Activated CD8-positive, alpha-beta memory T cell treated with anti-CD3 and anti-CD28 coated beads, Interleukin-2, amount 50 U/mL, for 24 hours (primary cell): ENCODE measurements at regions not wholly inside any gene's neighbourhood (a gene's known extent, or its start where the extent isn't known, plus 50 kb on each side); places are given as distances from the start of the nearest gene placed in this dataset.
"Not testable (repeated sequence)": the region's sequence is repeated elsewhere in the genome, so short reads cannot be mapped to it uniquely, and the experiment has no call there.

ENCODE experiments used
- DNase-seq: peaks from one replicate; pipeline ENCODE4 v3.0.0-alpha.2; 2020; ENCODE audit errors: extremely low read depth

- DNase-seq, result no peak
Observed at GRCh38 chr3:5543047-5543446, 355.5 kb downstream of the EDEM1 start.

- DNase-seq, result no peak
Observed at GRCh38 chr3:5545719-5546118, 358.2 kb downstream of the EDEM1 start.

DNA sequence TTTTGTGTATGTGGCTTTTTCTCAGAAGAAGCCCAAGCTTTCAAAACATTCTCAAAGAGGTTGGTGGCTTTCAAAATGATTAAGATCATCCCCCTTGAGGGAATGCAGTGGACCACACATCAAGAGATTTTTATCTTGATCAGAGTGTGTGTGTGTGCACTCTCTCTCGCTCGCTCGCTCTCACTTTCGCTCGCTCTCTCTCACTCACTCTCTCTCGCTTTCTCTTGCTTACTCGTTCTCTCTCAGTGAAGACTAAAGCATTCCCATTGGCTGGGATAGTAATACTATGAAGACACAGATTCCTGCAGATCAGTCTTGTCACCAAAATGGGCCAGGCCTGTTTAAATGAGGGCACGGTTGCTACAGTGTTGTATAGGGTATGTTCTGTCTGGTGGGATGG is 365.7 kb downstream of the EDEM1 start:
- DNase-seq, result no peak

- no peak for DNase-seq
Observed at GRCh38 chr3:5554245-5554747, 366.8 kb downstream of the EDEM1 start.

- DNase-seq, result no peak
Observed at GRCh38 chr3:5560199-5560598, 372.7 kb downstream of the EDEM1 start.

GRCh38 chr3:5563537-5564277 is 376.2 kb downstream of the EDEM1 start:
- no peak for DNase-seq

DNA sequence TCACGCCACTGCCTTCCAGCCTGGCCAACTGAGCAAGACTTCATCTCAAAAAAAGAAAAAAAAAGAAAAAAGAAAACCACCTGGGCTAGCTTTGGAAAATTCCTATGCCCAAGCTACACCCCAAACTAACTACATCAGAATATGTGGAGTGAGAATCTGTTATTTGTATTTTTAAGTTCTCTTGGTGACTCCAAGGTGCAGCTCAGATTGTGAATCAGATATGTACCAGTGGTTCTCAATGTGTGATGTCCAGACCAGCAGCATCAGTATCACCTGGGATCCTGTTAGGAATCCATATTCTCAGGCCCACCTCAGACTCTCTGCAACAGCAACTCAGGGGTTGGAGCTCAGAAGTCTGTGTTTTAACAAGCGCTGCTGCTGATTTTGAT is 376.8 kb downstream of the EDEM1 start:
- DNase-seq, result no peak

GRCh38 chr3:5565026-5565425 is 377.5 kb downstream of the EDEM1 start:
- DNase-seq, result no peak

GRCh38 chr3:5567113-5567512 is 379.6 kb downstream of the EDEM1 start:
- DNase-seq, result no peak

GRCh38 chr3:5568451-5568850 is 380.9 kb downstream of the EDEM1 start:
- no peak for DNase-seq

DNA sequence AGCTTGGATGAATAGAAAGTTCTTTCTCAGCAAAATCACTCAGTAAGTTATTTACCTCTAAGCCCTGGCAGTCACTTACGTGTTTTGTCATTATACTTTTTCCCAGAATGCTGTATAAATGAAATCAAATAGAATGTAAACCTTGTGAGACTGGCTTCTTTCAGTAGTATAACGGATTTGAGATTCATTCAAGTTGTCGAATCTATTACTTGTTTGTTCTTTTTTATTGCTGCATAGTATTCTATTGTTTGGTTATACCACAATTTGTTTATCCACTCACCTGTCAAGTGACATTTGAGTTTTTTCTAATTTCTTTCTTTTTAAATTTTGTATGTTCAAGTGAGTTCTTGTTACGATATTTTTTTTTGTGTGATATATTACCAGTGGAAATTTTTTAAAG is 381.6 kb downstream of the EDEM1 start:
- no peak for DNase-seq

DNA sequence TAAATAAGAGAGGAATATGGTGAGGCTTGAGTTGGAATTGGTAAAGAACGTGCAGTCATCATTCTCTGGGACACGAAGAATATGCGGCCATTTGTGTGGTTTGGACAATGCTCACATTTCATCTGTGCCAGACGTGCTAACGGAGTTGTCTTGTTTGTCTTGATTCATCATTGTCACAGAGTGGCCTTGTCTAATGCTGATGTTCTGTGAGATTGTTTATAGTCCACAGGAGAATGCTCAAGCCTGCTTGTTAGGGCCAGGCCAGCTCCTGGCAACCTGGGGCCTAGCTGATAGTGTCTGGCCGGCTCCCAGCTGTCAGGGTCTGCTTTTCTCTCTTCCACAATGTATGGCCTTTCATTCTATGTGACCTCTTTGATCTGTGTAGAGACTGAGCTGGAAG is 384.7 kb downstream of the EDEM1 start:
- DNase-seq, result no peak

- DNase-seq, result no peak
Observed at GRCh38 chr3:5576277-5577011, 388.9 kb downstream of the EDEM1 start.

GRCh38 chr3:5579139-5579602 is 391.7 kb downstream of the EDEM1 start:
- no peak for DNase-seq

DNA sequence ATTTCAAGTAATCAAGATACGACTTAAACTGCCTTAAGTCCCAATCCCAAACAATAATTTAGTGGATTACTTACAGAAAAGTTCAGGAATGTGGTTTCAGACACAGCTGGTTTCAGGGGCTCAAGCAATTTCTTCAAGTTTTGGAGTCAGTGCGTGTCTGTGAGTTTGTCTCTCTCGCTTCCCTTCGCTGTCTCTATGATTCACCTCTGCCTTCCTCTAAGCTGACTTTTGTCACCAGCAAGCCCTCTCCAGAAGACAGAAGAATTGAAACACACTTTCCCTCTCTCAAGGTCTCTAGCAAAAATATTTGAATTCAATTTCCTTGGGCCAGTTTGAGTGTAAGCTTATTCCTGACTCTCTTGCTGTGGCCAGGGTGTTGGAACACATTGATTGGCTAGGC is 392.4 kb downstream of the EDEM1 start:
- no peak for DNase-seq

DNA sequence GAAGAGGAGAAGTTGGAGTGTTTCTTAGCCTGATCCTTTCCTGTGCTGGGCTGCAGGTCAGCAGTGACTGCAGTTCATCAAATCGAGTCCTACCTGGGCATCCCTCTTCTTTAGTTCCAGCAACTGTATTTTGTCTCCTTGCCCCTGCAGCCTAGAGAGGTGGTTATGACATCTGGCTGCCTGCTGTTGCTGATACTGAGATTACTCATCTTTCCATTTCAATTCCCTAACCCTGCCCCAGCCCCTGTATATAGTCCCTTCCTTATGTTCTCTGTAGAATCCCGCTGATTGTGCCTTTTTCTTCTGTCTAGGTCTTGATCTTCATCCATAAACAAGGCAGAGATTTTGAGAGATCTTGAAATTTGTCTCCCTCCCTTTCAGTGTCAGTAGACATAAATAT is 393.3 kb downstream of the EDEM1 start:
- DNase-seq, result no peak

DNA sequence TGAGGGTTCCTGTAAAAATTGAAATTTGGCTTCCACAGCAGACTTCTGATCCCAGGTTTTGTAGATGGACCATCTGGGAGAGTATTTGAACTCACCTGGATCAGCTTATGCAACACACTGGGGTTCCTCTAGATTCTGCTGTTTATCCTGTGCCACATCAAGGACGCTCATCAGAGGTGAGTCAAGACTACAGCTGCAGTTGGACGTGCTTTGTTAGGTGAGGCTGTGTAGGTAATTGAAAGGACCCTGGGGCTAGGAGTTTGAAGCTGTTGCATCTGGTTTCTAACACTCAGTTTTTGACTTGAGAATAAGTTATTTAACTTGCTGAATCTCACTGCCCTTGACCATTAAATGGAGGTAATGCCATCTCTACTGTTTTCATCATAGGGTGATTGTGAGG is 394.2 kb downstream of the EDEM1 start:
- no peak for DNase-seq

- no peak for DNase-seq
Observed at GRCh38 chr3:5583920-5584319, 396.4 kb downstream of the EDEM1 start.

DNA sequence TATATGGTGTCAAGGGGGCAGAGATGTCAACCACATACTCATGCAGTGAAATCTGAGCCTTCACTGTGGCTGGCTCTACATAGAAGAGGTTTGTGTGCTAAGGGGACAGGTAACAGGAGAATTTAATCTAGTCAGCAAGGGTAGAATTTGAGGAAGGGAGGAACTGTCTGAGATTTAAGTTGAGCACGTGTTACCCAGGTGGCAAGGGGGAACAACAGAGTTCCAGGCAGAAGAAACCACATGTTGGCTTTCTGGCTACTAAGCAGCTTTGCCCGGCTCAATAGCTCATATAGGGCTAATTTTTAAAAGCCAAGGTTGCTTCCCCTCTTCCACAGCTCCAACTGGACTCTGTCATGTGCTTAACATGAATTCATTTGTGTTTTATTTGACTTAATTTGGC is 397.6 kb downstream of the EDEM1 start:
- no peak for DNase-seq

DNA sequence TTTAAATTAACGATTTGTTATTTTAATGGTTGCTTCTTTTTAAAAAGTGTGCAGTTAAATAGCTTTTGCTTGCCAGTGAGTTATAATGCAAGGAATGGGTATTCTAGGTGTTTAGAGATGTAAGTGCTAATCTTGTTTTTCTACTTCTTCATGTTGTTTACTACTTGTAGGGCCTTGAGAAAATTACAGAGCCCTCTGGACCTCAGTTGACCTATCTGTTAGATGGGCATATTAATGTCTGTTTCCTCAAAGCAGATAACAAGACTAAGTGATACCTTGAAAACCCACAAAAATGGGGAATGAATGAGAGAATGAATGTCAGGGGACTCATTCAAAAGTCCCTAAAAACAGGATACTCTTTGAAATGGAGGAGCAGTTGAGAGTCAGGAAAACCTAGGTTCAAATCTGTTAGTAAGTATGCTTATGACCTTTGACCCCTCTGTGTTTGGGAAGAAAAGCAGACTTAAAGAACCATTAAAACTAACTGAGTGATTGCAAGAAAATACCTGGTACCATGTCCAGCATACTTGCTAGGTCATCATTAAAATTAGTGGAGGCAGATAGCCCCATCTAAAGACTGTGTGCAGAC is 419.5 kb downstream of the EDEM1 start:
- DNase-seq, result no peak

DNA sequence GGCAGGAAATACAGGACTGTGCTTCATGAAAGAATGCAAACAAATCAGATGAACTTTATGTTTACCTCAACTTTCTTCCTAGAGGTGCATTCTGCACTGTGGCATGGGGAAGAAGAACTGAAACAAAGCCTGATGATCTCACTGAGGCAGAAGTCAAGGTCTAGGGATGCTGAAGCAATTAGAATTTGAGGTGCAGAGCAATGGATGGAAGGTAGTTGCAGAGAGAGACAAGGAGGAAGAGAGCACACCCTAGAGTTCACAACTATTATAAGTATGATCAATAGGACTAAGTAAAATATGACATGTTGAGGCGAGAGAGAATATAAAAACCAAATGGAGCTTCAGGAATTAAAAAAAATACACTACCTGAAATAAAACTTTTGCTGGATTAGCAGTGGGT is 420.1 kb downstream of the EDEM1 start:
- no peak for DNase-seq

DNA sequence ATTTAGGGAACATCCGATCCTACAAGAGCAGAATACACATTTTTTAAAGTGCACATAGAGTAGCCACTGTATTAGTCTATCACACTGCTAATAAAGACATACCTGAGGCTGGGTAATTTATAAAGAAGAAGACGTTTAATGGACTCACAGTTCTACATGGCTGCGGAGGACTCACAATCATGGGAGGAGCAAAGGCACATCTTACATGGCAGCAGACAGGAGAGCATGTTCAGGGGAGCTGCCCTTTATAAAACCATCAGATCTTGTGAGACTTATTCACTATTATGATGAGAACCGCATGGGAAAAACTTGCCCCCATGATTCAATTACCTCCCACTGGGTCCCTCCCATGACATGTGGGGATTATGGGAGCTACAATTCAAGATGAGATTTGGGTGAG is 421.5 kb downstream of the EDEM1 start:
- DNase-seq, result not testable (repeated sequence)

DNA sequence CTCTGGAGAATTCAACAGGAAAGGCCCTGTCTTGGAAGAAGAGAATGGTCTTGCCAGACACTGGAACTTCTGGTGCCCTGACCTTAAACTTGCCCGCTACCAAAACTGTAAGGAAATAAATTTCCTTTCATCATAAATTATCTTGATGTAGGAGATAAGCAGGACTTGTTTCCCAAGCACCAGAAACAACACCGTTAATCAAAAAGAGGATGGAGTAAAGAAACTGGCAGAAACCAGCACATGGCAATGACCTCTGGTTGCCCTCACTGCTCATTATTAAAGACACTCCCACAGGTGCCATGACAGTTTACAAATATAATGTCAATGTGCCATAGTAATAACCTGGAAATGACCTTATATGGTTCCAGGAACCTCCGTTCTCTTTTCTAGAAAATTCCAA is 426.1 kb downstream of the EDEM1 start:
- no peak for DNase-seq
